Cardiac fibroblast (primary cell): ENCODE measurements at regions not wholly inside any gene's neighbourhood (a gene's known extent, or its start where the extent isn't known, plus 50 kb on each side); places are given as distances from the start of the nearest gene placed in this dataset.

ENCODE experiments used
- DNase-seq, 2 donors: peaks; one replicate each; pipeline versions ENCODE4 v3.0.0 to v3.0.0-alpha.2; 2010; ENCODE audit warnings: low read depth in 2 of 2
- H3K4me3 ChIP-seq, 2 donors: replicated peaks in 1 of 2; 1 replicate in 1 of 2; 2 replicates in 1 of 2; pipeline ENCODE4 v1.5.1; 2011; ENCODE audit warnings: low read depth in 2 of 2, low read length in 2 of 2, mild to moderate bottlenecking in 2 of 2, moderate library complexity in 1 of 2
- TF ChIP-seq, protein P1 (sequence below): IDR thresholded peaks from one replicate; pipeline ENCODE4 v1.5.1; 2011; ENCODE audit warnings: low read depth, mild to moderate bottlenecking, low read length, inconsistent platforms

DNA sequence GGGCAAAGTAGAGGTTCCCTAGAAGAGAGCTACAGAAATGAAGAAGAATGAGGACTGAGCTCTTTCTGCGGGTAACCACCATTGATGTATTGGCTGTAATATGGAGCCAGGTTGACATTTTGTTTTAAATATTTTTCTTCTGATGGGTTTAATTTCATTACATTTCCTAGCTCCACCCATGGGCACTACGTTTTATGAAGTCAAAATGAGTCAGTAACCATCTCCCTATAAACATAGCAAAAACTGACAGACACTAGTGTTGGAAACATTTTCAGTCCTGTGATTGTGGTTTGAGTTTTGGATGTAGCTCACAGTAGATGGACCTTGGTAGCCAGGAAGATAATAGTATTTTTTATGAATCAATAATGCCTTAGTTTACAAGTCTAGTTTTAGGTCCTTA is 470.4 kb upstream of the B3GALT2 start:
- no peak for DNase-seq
- H3K4me3 ChIP-seq: no peak overlapping the region
- TF ChIP-seq, protein P1, sequence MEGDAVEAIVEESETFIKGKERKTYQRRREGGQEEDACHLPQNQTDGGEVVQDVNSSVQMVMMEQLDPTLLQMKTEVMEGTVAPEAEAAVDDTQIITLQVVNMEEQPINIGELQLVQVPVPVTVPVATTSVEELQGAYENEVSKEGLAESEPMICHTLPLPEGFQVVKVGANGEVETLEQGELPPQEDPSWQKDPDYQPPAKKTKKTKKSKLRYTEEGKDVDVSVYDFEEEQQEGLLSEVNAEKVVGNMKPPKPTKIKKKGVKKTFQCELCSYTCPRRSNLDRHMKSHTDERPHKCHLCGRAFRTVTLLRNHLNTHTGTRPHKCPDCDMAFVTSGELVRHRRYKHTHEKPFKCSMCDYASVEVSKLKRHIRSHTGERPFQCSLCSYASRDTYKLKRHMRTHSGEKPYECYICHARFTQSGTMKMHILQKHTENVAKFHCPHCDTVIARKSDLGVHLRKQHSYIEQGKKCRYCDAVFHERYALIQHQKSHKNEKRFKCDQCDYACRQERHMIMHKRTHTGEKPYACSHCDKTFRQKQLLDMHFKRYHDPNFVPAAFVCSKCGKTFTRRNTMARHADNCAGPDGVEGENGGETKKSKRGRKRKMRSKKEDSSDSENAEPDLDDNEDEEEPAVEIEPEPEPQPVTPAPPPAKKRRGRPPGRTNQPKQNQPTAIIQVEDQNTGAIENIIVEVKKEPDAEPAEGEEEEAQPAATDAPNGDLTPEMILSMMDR: no peak

DNA sequence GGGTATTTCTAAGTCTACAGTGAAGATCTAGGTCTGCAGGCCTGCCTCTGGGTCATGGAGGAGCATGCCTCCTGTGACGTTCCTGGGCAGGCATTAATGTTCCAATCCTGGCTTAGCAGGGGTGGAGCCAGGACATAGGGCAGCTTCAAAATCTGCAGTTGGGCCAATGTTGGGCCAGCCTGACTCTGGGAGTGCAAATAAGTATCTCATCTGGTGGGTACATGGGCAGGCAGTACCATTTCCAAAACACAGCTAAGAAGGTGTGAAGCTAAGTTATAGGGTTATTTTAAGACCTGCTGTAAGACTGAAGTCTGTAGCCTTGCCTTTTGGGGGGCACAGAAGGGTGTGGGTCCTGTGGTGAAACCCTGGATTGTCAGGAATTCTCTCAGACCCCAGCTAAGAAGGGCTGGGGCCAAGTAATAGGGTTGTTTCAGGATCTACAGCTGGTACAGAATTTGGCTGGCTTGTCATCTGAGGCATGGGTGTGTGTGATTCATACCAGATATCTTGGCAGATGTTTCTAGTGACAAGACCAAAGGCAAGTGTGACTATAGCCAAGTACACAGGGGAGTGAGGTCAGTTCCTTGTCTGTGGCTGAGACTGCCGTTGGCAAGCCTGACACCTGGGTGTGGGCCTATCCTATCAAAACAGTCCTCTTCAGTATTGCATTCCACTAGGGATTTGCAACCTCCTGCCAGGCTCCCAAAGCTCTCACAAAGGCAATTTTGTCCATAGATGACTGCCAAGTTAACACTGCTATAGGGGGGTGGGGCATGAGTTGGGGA is 468.7 kb upstream of the B3GALT2 start:
- TF ChIP-seq, protein P1: no peak
- H3K4me3 ChIP-seq: no peak overlapping the region
- DNase-seq: peak; percentile 36 to 46

DNA sequence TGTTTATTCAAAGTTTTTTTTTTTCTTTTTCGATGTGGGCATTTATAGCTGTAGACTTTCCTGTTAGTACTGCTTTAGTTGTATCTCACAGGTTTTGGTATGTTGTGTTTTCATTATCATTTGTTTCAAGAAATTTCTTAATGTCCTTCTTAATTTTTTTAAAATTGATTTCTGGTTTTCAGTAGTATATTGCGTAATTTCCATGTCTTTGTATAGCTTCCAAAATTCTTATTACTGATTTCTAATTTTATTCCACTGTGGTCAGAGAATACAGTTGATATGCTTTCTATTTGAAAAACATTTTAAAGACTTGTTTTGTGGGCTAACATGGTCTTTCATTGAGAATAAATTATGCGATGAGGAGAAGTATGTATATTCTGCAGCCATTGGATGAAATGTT is 463.2 kb upstream of the B3GALT2 start:
- H3K4me3 ChIP-seq: no peak overlapping the region
- TF ChIP-seq, protein P1: no peak
- DNase-seq: no peak

DNA sequence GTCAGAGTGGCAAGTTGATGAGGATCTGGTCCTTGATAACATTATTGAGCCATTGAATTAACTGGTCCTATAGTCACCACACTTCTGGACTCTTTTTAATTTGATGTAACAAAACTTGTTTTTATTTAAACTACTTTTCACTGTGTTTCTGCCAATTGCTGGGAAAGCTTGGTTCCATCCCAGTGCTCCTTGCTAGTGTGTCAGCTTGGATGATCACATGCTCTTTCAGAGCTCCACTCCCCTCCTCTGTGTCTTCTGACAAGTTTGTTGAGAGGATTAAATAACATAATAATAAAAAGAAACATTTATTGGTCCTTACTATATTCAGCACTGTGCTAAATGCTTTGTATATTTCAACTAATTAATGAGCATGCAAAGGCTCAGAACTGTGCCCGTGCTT is 448.5 kb upstream of the B3GALT2 start:
- DNase-seq: no peak
- H3K4me3 ChIP-seq: no peak overlapping the region
- TF ChIP-seq, protein P1: no peak

DNA sequence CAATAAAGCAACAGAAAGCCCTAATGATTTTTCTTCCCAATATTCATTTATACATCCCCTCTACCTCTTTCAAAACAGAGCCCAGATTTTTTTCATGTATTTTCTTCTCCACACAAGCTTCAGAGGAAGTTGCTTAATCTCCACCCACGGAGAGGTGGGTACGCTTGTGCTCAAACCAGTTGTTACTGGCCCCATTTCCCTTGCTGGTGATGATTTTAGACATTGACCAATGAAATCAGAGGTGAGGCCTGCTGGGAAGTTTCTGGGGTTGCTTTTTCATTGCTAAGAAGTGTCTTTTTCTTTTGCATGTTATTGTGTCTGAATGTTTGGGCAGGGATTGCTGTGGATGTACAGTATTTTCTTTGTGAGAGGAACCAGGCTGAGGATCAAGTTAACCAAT is 448.1 kb upstream of the B3GALT2 start:
- TF ChIP-seq, protein P1: no peak
- no peak overlapping the region for H3K4me3 ChIP-seq
- DNase-seq: peak; percentile 20 to 22

DNA sequence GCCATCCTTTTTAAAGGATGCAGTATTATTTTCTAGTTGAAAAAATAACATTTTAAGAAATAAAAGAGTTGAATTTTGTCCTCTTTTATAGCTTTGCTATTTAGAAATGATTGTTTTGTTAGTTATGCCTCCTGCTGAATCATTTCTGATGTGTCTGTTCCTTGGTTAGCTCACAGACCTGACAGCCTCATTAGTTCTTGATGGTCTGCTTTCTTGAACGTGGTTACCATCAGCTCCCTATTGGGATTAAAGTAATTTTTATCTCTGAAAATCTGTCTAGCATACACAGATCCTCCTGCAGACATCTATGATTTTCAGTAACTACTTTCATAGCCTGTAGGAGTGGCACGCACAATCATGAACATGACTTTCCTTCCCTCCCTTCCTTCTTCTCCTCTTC is 447.6 kb upstream of the B3GALT2 start:
- H3K4me3 ChIP-seq: no peak overlapping the region
- no peak for DNase-seq
- TF ChIP-seq, protein P1: no peak

DNA sequence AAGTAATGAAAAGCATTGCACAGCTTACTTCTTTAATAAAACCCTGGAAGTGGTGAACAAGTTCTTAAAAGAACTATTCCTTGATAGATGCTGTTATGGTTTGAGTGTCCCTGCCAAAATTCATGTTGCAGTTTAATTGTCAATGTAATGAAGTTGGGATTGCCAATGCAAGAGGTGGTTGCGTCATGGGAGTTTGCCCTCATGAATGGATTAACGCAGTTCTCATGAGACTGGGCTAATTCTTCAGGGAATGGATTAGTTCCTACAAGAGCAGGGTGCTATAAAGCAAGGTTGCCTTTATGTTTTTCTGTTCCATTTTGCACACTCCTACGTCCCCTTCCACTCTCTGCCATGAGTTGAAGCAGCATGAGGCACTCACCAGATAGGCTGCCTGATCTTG is 446.7 kb upstream of the B3GALT2 start:
- no peak for DNase-seq
- H3K4me3 ChIP-seq: no peak overlapping the region
- TF ChIP-seq, protein P1: no peak
